ENCODE measurements at regions not wholly inside any gene's neighbourhood (a gene's known extent, or its start where the extent isn't known, plus 50 kb on each side); places are given as distances from the start of the nearest gene placed in this dataset.

DNA sequence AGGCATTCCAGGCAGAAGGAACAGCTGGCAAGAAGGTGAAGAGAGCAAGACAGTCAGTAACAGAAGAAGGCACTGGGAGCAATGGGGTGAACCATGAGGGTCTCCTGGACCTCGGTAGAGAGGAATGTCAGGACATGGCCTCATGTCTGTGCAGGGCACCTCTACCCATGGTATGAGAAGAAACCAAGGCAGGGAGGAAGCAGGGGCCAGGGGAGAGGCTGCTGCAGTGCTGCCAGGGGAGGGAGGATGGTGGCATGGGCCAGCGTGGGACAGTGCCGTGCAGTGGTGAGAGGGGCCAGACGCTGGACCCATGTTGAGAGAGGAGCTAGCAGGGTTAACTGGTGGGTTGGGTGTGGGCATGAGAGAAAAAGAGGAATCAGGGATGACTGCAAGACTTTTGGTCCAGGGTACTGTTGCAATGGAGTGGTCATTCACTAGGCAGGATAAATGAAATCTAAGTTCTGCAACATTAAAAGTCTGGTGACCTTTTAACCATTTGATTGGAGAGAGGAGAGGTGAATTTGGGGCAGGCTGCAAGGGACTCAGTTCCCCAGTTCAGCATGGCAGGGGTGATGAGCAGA lies 577.6 kb downstream of the MATN1 start:
- H3K9me3 ChIP-seq (ENCODE audit: low read length): no peaks in the 10 kb centered on the region
- no peak overlapping the region for H3K27ac ChIP-seq (ENCODE audit: extremely low read length, insufficient read depth, low read length)
- H4K20me1 ChIP-seq (ENCODE audit: insufficient read depth, low read length): no peaks in the 10 kb centered on the region
- H3K36me3 ChIP-seq (replicated peaks in 1 of 2; ENCODE audit: control insufficient read depth in 1 of 2, insufficient read depth in 2 of 2, low read length in 2 of 2): no peaks in the 10 kb centered on the region
- ChIA-PET CTCF (ENCODE audit: low intra/inter-chr PET ratio, low total read pairs) (no interaction called here), POLR2A (no interaction called here)
- no peak overlapping the region for H2AFZ ChIP-seq (ENCODE audit: low read length)
- no peak overlapping the region for H3K4me3 ChIP-seq (replicated peaks in 1 of 3; ENCODE audit: insufficient read depth in 1 of 3, low read depth in 2 of 3, low read length in 3 of 3)
- FAIRE-seq (no peak), ATAC-seq (no peak), DNase-seq (ENCODE audit: low spot score) (no peak)
- no peak overlapping the region for H3K9ac ChIP-seq (ENCODE audit: insufficient read depth, low read depth, low read length)
- no peaks in the 10 kb centered on the region for H3K79me2 ChIP-seq (ENCODE audit: insufficient read depth, low read length)
- in situ Hi-C loops (cut with HindIII; ENCODE audit: extremely low pct_ligation_motif_present, low pct_unique_long_range_greater_than_20kb) (no loop called here), intact Hi-C loops (cut with micrococcal nuclease; ENCODE audit: unreplicated experiment) (no loop called here)
- no peaks in the 10 kb centered on the region for H3K27me3 ChIP-seq (ENCODE audit: control insufficient read depth in 1 of 2, insufficient read depth in 2 of 2, low read length in 2 of 2)
- no TSS peak for BruUV-seq (replicated peaks)
- H3K4me2 ChIP-seq (ENCODE audit: low read depth, low read length): no peak overlapping the region
- no peaks in the 10 kb centered on the region for H3K4me1 ChIP-seq (ENCODE audit: insufficient read depth, low read length)
- 15% methylated on average over 4 of the region's 4 CpGs for WGBS (ENCODE audit: low lambda C conversion rate)
- TF ChIP-seq, protein P1, sequence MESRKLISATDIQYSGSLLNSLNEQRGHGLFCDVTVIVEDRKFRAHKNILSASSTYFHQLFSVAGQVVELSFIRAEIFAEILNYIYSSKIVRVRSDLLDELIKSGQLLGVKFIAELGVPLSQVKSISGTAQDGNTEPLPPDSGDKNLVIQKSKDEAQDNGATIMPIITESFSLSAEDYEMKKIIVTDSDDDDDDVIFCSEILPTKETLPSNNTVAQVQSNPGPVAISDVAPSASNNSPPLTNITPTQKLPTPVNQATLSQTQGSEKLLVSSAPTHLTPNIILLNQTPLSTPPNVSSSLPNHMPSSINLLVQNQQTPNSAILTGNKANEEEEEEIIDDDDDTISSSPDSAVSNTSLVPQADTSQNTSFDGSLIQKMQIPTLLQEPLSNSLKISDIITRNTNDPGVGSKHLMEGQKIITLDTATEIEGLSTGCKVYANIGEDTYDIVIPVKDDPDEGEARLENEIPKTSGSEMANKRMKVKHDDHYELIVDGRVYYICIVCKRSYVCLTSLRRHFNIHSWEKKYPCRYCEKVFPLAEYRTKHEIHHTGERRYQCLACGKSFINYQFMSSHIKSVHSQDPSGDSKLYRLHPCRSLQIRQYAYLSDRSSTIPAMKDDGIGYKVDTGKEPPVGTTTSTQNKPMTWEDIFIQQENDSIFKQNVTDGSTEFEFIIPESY (CRISPR knock-in tag; IDR thresholded peaks at IDR 0.05): no peak
- TF ChIP-seq, protein P2, sequence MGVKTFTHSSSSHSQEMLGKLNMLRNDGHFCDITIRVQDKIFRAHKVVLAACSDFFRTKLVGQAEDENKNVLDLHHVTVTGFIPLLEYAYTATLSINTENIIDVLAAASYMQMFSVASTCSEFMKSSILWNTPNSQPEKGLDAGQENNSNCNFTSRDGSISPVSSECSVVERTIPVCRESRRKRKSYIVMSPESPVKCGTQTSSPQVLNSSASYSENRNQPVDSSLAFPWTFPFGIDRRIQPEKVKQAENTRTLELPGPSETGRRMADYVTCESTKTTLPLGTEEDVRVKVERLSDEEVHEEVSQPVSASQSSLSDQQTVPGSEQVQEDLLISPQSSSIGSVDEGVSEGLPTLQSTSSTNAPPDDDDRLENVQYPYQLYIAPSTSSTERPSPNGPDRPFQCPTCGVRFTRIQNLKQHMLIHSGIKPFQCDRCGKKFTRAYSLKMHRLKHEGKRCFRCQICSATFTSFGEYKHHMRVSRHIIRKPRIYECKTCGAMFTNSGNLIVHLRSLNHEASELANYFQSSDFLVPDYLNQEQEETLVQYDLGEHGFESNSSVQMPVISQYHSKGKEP (CRISPR knock-in tag; IDR thresholded peaks at IDR 0.05): no peak
- TF ChIP-seq ZKSCAN5 (CRISPR knock-in tag; IDR thresholded peaks at IDR 0.05) (no peak), ZNF891 (CRISPR knock-in tag; IDR thresholded peaks at IDR 0.05) (no peak), KMT2A (CRISPR knock-in tag; IDR thresholded peaks at IDR 0.05) (no peak), CEBPB (IDR thresholded peaks at IDR 0.05; ENCODE audit: borderline replicate concordance, low read depth, low read length) (no peak)
- TF ChIP-seq, protein P3, sequence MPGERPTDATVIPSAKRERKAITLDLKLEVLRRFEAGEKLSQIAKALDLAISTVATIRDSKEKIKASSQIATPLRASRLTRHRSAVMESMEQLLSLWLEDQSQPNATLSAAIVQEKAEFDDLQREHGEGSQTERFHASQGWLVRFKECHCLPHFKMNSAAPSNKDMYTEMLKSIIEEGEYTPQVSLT (CRISPR knock-in tag; IDR thresholded peaks at IDR 0.05; ENCODE audit: borderline replicate concordance, low read depth): no peak
- TF ChIP-seq, protein P4, sequence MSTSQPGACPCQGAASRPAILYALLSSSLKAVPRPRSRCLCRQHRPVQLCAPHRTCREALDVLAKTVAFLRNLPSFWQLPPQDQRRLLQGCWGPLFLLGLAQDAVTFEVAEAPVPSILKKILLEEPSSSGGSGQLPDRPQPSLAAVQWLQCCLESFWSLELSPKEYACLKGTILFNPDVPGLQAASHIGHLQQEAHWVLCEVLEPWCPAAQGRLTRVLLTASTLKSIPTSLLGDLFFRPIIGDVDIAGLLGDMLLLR (CRISPR knock-in tag; IDR thresholded peaks at IDR 0.05): no peak
- TF ChIP-seq, protein P5, sequence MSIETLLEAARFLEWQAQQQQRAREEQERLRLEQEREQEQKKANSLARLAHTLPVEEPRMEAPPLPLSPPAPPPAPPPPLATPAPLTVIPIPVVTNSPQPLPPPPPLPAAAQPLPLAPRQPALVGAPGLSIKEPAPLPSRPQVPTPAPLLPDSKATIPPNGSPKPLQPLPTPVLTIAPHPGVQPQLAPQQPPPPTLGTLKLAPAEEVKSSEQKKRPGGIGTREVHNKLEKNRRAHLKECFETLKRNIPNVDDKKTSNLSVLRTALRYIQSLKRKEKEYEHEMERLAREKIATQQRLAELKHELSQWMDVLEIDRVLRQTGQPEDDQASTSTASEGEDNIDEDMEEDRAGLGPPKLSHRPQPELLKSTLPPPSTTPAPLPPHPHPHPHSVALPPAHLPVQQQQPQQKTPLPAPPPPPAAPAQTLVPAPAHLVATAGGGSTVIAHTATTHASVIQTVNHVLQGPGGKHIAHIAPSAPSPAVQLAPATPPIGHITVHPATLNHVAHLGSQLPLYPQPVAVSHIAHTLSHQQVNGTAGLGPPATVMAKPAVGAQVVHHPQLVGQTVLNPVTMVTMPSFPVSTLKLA (IDR thresholded peaks at IDR 0.05): no peak
- TF ChIP-seq, protein P6, sequence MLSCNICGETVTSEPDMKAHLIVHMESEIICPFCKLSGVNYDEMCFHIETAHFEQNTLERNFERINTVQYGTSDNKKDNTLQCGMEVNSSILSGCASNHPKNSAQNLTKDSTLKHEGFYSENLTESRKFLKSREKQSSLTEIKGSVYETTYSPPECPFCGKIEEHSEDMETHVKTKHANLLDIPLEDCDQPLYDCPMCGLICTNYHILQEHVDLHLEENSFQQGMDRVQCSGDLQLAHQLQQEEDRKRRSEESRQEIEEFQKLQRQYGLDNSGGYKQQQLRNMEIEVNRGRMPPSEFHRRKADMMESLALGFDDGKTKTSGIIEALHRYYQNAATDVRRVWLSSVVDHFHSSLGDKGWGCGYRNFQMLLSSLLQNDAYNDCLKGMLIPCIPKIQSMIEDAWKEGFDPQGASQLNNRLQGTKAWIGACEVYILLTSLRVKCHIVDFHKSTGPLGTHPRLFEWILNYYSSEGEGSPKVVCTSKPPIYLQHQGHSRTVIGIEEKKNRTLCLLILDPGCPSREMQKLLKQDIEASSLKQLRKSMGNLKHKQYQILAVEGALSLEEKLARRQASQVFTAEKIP (CRISPR knock-in tag; IDR thresholded peaks at IDR 0.05; ENCODE audit: borderline replicate concordance): no peak
- TF ChIP-seq, protein P7, sequence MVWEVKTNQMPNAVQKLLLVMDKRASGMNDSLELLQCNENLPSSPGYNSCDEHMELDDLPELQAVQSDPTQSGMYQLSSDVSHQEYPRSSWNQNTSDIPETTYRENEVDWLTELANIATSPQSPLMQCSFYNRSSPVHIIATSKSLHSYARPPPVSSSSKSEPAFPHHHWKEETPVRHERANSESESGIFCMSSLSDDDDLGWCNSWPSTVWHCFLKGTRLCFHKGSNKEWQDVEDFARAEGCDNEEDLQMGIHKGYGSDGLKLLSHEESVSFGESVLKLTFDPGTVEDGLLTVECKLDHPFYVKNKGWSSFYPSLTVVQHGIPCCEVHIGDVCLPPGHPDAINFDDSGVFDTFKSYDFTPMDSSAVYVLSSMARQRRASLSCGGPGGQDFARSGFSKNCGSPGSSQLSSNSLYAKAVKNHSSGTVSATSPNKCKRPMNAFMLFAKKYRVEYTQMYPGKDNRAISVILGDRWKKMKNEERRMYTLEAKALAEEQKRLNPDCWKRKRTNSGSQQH (CRISPR knock-in tag; IDR thresholded peaks at IDR 0.05; ENCODE audit: low read depth): no peak
- TF ChIP-seq, protein P8, sequence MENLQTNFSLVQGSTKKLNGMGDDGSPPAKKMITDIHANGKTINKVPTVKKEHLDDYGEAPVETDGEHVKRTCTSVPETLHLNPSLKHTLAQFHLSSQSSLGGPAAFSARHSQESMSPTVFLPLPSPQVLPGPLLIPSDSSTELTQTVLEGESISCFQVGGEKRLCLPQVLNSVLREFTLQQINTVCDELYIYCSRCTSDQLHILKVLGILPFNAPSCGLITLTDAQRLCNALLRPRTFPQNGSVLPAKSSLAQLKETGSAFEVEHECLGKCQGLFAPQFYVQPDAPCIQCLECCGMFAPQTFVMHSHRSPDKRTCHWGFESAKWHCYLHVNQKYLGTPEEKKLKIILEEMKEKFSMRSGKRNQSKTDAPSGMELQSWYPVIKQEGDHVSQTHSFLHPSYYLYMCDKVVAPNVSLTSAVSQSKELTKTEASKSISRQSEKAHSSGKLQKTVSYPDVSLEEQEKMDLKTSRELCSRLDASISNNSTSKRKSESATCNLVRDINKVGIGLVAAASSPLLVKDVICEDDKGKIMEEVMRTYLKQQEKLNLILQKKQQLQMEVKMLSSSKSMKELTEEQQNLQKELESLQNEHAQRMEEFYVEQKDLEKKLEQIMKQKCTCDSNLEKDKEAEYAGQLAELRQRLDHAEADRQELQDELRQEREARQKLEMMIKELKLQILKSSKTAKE (CRISPR knock-in tag; IDR thresholded peaks at IDR 0.05; ENCODE audit: borderline replicate concordance): no peak
